Adrenal gland (tissue), 9 donors: ENCODE measurements at regions not wholly inside any gene's neighbourhood (a gene's known extent, or its start where the extent isn't known, plus 50 kb on each side); places are given as distances from the start of the nearest gene placed in this dataset.
"Not testable (repeated sequence)": the region's sequence is repeated elsewhere in the genome, so short reads cannot be mapped to it uniquely, and the experiment has no call there.

Experiments
- DNase-seq, 7 donors: peaks; one replicate each; pipeline ENCODE4 v3.0.0-alpha.2; 2019 to 2020
- H3K27ac ChIP-seq, 5 donors: fragments of 200-600 bp; sonication (generic) in 4 of 5; 1 replicate in 3 of 5; 2 replicates in 2 of 5; pipeline versions ENCODE4 v1.5.1 to v1.8.0; 2016 to 2020; ENCODE audit warnings: mild to moderate bottlenecking in 1 of 5
- H3K27me3 ChIP-seq: fragments of 200-600 bp; 2 replicates; pipeline ENCODE4 v1.8.0; 2021
- H3K36me3 ChIP-seq, 2 donors: fragments of 200-600 bp; replicated peaks in 1 of 2; 1 replicate in 1 of 2; 2 replicates in 1 of 2; pipeline versions ENCODE4 v1.5.1 to v1.8.0; 2018 to 2022
- H3K4me1 ChIP-seq, 2 donors: fragments of 200-600 bp; replicated peaks in 1 of 2; 1 replicate in 1 of 2; 2 replicates in 1 of 2; pipeline versions ENCODE4 v1.5.1 to v1.8.0; 2018 to 2021
- H3K4me3 ChIP-seq, 4 donors: fragments of 200-600 bp; sonication (generic) in 3 of 4; one replicate each; pipeline ENCODE4 v1.5.1; 2016 to 2018
- H3K9me3 ChIP-seq, 3 donors: fragments of 200-600 bp; sonication (generic) in 1 of 3; replicated peaks in 1 of 3; 1 replicate in 2 of 3; 2 replicates in 1 of 3; pipeline versions ENCODE4 v1.5.1 to v1.8.0; 2016 to 2021
- POLR2A ChIP-seq, 2 donors: fragments of 450-650 bp; IDR thresholded peaks; one replicate each; pipeline ENCODE4 v1.6.1; 2017; ENCODE audit warnings: antibody characterized with exemption in 2 of 2, mild to moderate bottlenecking in 2 of 2, moderate library complexity in 1 of 2
- WGBS, 4 donors: extraction: QIAGEN DNeasy Blood & Tissue Kit in 2 of 4; methylation state at CpG; one replicate each; pipeline versions ENCODE4 v1.1.5 to v1.1.7; 2013 to 2017; 5-methylcytosine and 5-hydroxymethylcytosine counted together
- intact Hi-C, 2 donors: fragments of 100-400 bp; cut with DNase I; formaldehyde crosslinking; loops; one replicate each; pipeline versions ENCODE4 v1.14.1 to v1.15.0; 2022 to 2023
- TF ChIP-seq, protein P1 (sequence below), 6 experiments: fragments of 450-650 bp in 4 of 6; fragments of 200-600 bp in 2 of 6; sonication (generic) in 1 of 6; IDR thresholded peaks; 1 replicate in 5 of 6; 2 replicates in 1 of 6; pipeline versions ENCODE4 v1.5.1 to v1.8.0; 2016 to 2021; ENCODE audit warnings: antibody characterized with exemption in 6 of 6, mild to moderate bottlenecking in 2 of 6, moderate library complexity in 1 of 6
- donor health status: healthy with polysubstance abuse.
- donor health status: Bipolar disorder and iron deficiency.
- donor health status: DM: yes; HTN: yes; CAD: no.
- donor health status: DM: no; HTN: no; CAD: no.
- donor health status: DM: no; HTN: no; CAD: no.

DNA sequence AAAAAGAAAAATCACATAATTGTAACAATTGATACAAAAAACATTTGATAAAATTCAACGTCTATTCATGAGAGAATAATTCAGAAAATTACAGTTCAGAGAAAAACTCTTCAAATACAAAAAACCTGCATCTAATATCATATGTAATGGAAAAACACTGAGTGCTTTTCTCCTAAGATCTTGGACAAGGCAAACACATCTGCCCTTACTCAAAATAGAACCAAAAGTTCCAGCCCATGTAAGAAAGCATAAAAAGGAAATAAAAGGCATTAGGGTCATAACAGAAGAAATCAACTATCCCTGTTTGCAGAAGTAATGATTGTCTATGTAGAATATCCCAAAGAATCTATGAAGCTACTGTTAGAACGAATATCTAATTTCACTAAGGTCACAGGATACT is 721.4 kb downstream of the RFPL4B start:
- no peak for DNase-seq
- intact Hi-C loops = no loop called here
- H3K27me3 ChIP-seq = no peaks in the 10 kb centered on the region
- no peak overlapping the region for H3K4me3 ChIP-seq
- H3K4me1 ChIP-seq = no peaks in the 10 kb centered on the region
- no peaks in the 10 kb centered on the region for H3K9me3 ChIP-seq
- no peaks in the 10 kb centered on the region for H3K36me3 ChIP-seq
- H3K27ac ChIP-seq = no peak overlapping the region
- no peak for TF ChIP-seq POLR2A (IDR thresholded peaks at IDR 0.05)
- TF ChIP-seq, protein P1, sequence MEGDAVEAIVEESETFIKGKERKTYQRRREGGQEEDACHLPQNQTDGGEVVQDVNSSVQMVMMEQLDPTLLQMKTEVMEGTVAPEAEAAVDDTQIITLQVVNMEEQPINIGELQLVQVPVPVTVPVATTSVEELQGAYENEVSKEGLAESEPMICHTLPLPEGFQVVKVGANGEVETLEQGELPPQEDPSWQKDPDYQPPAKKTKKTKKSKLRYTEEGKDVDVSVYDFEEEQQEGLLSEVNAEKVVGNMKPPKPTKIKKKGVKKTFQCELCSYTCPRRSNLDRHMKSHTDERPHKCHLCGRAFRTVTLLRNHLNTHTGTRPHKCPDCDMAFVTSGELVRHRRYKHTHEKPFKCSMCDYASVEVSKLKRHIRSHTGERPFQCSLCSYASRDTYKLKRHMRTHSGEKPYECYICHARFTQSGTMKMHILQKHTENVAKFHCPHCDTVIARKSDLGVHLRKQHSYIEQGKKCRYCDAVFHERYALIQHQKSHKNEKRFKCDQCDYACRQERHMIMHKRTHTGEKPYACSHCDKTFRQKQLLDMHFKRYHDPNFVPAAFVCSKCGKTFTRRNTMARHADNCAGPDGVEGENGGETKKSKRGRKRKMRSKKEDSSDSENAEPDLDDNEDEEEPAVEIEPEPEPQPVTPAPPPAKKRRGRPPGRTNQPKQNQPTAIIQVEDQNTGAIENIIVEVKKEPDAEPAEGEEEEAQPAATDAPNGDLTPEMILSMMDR (IDR thresholded peaks at IDR 0.05) = no peak
- 47 to 63% (median 50%) methylated on average over 2 of the region's 2 CpGs for WGBS, 4 donors

DNA sequence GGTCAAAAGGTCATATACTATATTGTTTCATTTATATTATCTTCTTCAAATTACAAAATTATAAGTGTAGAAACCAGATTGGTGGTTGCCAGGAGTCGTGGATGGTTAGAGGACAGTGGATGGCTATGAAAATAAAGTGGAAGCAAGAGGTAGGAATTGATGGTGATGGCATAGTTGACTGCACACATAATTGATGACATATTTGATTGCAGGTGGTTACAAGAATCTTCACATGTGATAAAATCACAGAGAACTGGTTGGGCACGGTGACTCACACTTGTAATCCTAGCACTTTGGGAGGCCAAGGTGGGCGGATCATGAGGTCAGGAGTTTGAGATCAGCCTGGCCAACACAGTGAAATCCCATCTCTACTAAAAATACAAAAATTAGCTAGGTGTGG is 723.6 kb downstream of the RFPL4B start:
- H3K36me3 ChIP-seq, H3K27ac ChIP-seq, H3K9me3 ChIP-seq, intact Hi-C loops, DNase-seq, H3K4me3 ChIP-seq, H3K4me1 ChIP-seq, H3K27me3 ChIP-seq: not testable (repeated sequence)
- WGBS, 4 donors = 82 to 95% (median 91%) methylated on average over 3 of the region's 3 CpGs

DNA sequence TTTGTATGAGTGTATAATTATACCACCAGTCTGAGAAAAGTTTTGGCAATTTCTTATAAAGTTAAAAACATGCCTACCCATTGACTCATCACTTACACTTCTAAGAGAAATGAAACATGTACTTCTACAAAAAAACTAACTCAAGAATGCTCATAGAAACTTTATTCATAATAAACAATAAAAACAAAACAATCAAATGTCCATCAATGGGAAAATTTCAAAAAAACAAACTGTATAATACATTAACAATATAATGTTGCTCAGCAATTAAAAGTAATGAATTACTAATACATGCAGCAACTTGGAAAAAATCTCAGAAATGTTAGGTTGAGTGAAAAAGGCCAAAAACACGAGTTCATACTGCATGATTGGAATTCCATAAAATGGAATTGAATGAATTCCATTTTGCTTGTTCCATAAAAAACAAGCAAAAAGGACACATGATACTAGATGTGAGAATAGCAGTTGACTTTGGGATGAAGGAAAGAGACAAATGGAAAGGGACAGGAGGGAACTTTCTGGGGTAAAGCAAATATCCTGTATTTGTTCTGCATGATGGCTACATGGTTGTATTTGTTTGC is 726.6 kb downstream of the RFPL4B start:
- H3K36me3 ChIP-seq = no peaks in the 10 kb centered on the region
- H3K4me1 ChIP-seq = no peaks in the 10 kb centered on the region
- 45 to 66% (median 59%) methylated on average over 1 of the region's 1 CpG for WGBS, 4 donors
- no peaks in the 10 kb centered on the region for H3K27me3 ChIP-seq
- no peak for TF ChIP-seq POLR2A (IDR thresholded peaks at IDR 0.05)
- TF ChIP-seq, protein P1 (IDR thresholded peaks at IDR 0.05) = no peak
- H3K27ac ChIP-seq = no peak overlapping the region
- H3K9me3 ChIP-seq = no peaks in the 10 kb centered on the region
- no peak overlapping the region for H3K4me3 ChIP-seq
- DNase-seq = no peak
- intact Hi-C loops = no loop called here

DNA sequence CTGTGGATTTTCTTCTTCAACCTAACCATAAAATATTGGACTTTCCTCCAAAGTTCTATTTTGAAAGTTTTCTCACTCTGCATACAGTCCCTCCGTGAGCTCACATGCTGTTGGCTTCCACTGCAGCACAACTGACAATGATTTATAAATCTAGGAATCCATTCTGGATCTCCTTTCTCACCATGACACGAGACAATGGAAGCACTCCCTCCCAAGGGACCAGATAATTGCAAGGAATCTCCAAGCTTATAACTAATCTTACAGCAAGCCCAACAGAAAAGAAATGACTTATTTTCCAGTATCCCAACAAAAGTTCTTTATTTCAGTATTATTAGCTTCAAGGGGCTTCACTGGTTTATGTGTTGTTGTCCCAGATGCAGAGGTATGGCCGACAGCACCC is 729.0 kb downstream of the RFPL4B start:
- WGBS, 4 donors = 49 to 66% (median 56%) methylated on average over 3 of the region's 3 CpGs
- H3K36me3 ChIP-seq = no peaks in the 10 kb centered on the region

DNA sequence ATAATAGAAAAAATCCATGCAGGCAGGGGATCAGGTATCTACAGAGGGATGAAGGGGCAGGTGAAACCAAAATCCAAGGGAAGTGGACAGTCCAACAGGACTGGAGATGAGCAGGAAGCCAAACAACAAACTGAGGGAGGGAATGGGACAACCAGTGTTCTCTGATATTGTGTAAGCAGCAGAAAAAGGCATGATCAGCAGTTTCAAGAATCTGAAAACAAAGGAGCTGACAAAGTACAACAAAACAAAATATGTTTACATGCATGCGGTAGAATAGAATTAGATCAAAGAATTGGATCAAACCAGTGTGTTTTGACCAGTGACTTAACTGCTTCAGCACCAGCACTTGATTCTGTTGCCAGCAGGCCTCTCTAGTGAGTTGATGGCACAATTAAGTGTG is 729.7 kb downstream of the RFPL4B start:
- Histone ChIP-seq H3K9me3 (no peaks in the 10 kb centered on the region), H3K4me3 (no peak overlapping the region), H3K27ac (no peak overlapping the region), H3K36me3 (no peaks in the 10 kb centered on the region), H3K27me3 (no peaks in the 10 kb centered on the region), H3K4me1 (no peaks in the 10 kb centered on the region)
- intact Hi-C loops = no loop called here
- no peak for TF ChIP-seq POLR2A (IDR thresholded peaks at IDR 0.05)
- TF ChIP-seq, protein P1 (IDR thresholded peaks at IDR 0.05) = no peak
- DNase-seq = no peak
- WGBS, 4 donors = 50 to 70% (median 66%) methylated on average over 1 of the region's 1 CpG

More for the DNA sequence above, 729.0 kb downstream of the RFPL4B start:
- Histone ChIP-seq H3K27me3 (no peaks in the 10 kb centered on the region), H3K4me1 (no peaks in the 10 kb centered on the region), H3K27ac (no peak overlapping the region), H3K4me3 (no peak overlapping the region), H3K9me3 (no peaks in the 10 kb centered on the region)
- intact Hi-C loops = no loop called here
- TF ChIP-seq, protein P1 (IDR thresholded peaks at IDR 0.05) = no peak
- TF ChIP-seq POLR2A (IDR thresholded peaks at IDR 0.05) = no peak
- no peak for DNase-seq
